Upper lobe of right lung (tissue), 1 donor: ENCODE measurements at regions not wholly inside any gene's neighbourhood (a gene's known extent, or its start where the extent isn't known, plus 50 kb on each side); places are given as distances from the start of the nearest gene placed in this dataset.
A peak's percentile ranks its signal among the peaks of the same experiment; 100 is the strongest.
"Not testable (repeated sequence)": the region's sequence is repeated elsewhere in the genome, so short reads cannot be mapped to it uniquely, and the experiment has no call there.

Experiments used
- ATAC-seq: fragments of 200-7000 bp; cut with Tn5 transposase; one replicate; pipeline ENCODE4 v1.9.1; 2020; ENCODE audit warnings: mild to moderate bottlenecking, moderate library complexity
- DNase-seq: peaks from one replicate; pipeline ENCODE4 v3.0.0-alpha.2; 2020
- H3K27ac ChIP-seq: fragments of 200-600 bp; one replicate; pipeline ENCODE4 v1.8.0; 2022
- H3K27me3 ChIP-seq: fragments of 200-600 bp; one replicate; pipeline ENCODE4 v1.8.0; 2022; ENCODE audit warnings: mild to moderate bottlenecking
- H3K36me3 ChIP-seq: fragments of 200-600 bp; one replicate; pipeline ENCODE4 v1.8.0; 2022
- H3K4me1 ChIP-seq: fragments of 200-600 bp; one replicate; pipeline ENCODE4 v1.8.0; 2022
- H3K4me3 ChIP-seq: fragments of 200-600 bp; one replicate; pipeline ENCODE4 v1.8.0; 2022; ENCODE audit warnings: mild to moderate bottlenecking
- H3K9me3 ChIP-seq: fragments of 200-600 bp; one replicate; pipeline ENCODE4 v1.8.0; 2022
- CTCF ChIP-seq: fragments of 200-600 bp; IDR thresholded peaks from one replicate; pipeline ENCODE4 v1.8.0; 2022; ENCODE audit warnings: antibody characterized with exemption
- intact Hi-C: fragments of 100-400 bp; cut with DNase I; formaldehyde crosslinking; loops from one replicate; pipeline ENCODE4 v1.11.0; 2022
- donor health status: DM: no; HTN: yes; CAD: no; lungs with severe emphysema.

GRCh38 chr17:37813751-37814150 lies 68.9 kb upstream of the HNF1B start:
- Histone ChIP-seq H3K4me1 (no peaks in the 10 kb centered on the region), H3K27me3 (peaks cover 10% of the 10 kb centered on the region), H3K4me3 (no peak overlapping the region), H3K9me3 (no peaks in the 10 kb centered on the region), H3K27ac (no peak overlapping the region), H3K36me3 (no peaks in the 10 kb centered on the region)
- ATAC-seq (no peak), DNase-seq (no peak)
- TF ChIP-seq CTCF: no peak
- intact Hi-C loops: no loop called here

GRCh38 chr17:37808846-37809245 lies 64.0 kb upstream of the HNF1B start:
- H3K9me3 ChIP-seq, H3K27me3 ChIP-seq, ATAC-seq, H3K4me1 ChIP-seq, intact Hi-C loops, H3K27ac ChIP-seq, H3K36me3 ChIP-seq, DNase-seq, H3K4me3 ChIP-seq: not testable (repeated sequence)

- intact Hi-C loops: no loop called here
- H3K4me3 ChIP-seq: no peak overlapping the region
- ATAC-seq (peak; percentile 81), DNase-seq (no peak)
- H3K27me3 ChIP-seq: no peaks in the 10 kb centered on the region
- H3K9me3 ChIP-seq: no peaks in the 10 kb centered on the region
- no peaks in the 10 kb centered on the region for H3K36me3 ChIP-seq
- H3K27ac ChIP-seq: no peak overlapping the region
- peaks cover 8% of the 10 kb centered on the region for H3K4me1 ChIP-seq
- no peak for TF ChIP-seq CTCF
Measured at GRCh38 chr17:37802712-37803416, 58.0 kb upstream of the HNF1B start.

DNA sequence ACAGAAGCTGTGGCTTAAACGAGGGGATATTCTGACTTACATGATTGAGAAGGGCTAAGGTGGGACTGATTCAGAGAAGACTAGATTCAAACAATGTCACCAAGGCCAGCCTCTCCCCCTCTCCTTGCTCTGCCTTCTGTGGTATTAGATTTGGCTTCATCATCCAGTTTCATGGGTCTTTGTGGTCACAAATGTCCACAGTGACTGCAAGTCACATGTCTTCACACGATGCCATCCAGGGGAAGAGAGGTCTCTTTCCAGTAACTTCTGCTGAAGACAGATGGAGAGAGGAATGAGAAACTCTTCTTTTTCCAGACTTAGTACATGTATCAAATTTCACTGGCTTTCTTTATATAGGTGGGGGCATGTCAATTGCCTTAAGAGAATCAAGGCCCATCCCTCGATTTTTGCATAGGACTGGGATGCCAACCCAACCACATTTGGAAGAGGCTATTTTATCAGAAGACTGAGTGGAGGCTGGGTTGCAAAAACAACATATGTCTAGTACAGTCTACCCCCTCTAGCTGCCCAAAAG lies 57.3 kb upstream of the HNF1B start:
- intact Hi-C loops: no loop called here
- H3K27ac ChIP-seq: no peak overlapping the region
- DNase-seq (no peak), ATAC-seq (peak; percentile 43)
- no peak overlapping the region for H3K4me3 ChIP-seq
- H3K9me3 ChIP-seq: no peaks in the 10 kb centered on the region
- no peaks in the 10 kb centered on the region for H3K27me3 ChIP-seq
- no peak for TF ChIP-seq CTCF
- H3K36me3 ChIP-seq: no peaks in the 10 kb centered on the region
- peaks cover 8% of the 10 kb centered on the region for H3K4me1 ChIP-seq

- TF ChIP-seq CTCF: no peak
- DNase-seq (no peak), ATAC-seq (no peak)
- H3K9me3 ChIP-seq: no peaks in the 10 kb centered on the region
- intact Hi-C loops: no loop called here
- H3K4me1 ChIP-seq: peaks cover 8% of the 10 kb centered on the region
- no peak overlapping the region for H3K27ac ChIP-seq
- peaks cover 4% of the 10 kb centered on the region for H3K27me3 ChIP-seq
- H3K4me3 ChIP-seq: no peak overlapping the region
- no peaks in the 10 kb centered on the region for H3K36me3 ChIP-seq
Measured at GRCh38 chr17:37801171-37801570, 56.3 kb upstream of the HNF1B start.

GRCh38 chr17:37797206-37797605 lies 52.3 kb upstream of the HNF1B start:
- no peak for ATAC-seq
- no peaks in the 10 kb centered on the region for H3K9me3 ChIP-seq
- no peaks in the 10 kb centered on the region for H3K36me3 ChIP-seq
- peaks cover 5% of the 10 kb centered on the region for H3K27me3 ChIP-seq
- H3K4me1 ChIP-seq: peaks cover under 1% of the 10 kb centered on the region
- no peak overlapping the region for H3K27ac ChIP-seq
- intact Hi-C loops: no loop called here
- no peak for TF ChIP-seq CTCF
- DNase-seq: no peak
- no peak overlapping the region for H3K4me3 ChIP-seq
